ENCODE measurements at regions not wholly inside any gene's neighbourhood (a gene's known extent, or its start where the extent isn't known, plus 50 kb on each side); places are given as distances from the start of the nearest gene placed in this dataset.
A peak's percentile ranks its signal among the peaks of the same experiment; 100 is the strongest.
"Not testable (repeated sequence)": the region's sequence is repeated elsewhere in the genome, so short reads cannot be mapped to it uniquely, and the experiment has no call there.

- no peak overlapping the region for H3K4me3 ChIP-seq (ENCODE audit: control insufficient read depth, low read depth, low read length)
- peak; percentile 67 for DNase-seq (ENCODE audit: low read depth)
- no peak for TF ChIP-seq CTCF (IDR thresholded peaks at IDR 0.05; ENCODE audit: control insufficient read depth, insufficient read depth, low read depth, low read length, missing control alignments)
Measured at GRCh38 chr3:16069149-16069922, 105.1 kb upstream of the GALNT15 start.

GRCh38 chr3:16070707-16071106 is 103.8 kb upstream of the GALNT15 start:
- no peak for TF ChIP-seq CTCF (IDR thresholded peaks at IDR 0.05; ENCODE audit: control insufficient read depth, insufficient read depth, low read depth, low read length, missing control alignments)
- no peak for DNase-seq (ENCODE audit: low read depth)
- no peak overlapping the region for H3K4me3 ChIP-seq (ENCODE audit: control insufficient read depth, low read depth, low read length)

GRCh38 chr3:16071206-16071605 is 103.3 kb upstream of the GALNT15 start:
- no peak overlapping the region for H3K4me3 ChIP-seq (ENCODE audit: control insufficient read depth, low read depth, low read length)
- no peak for TF ChIP-seq CTCF (IDR thresholded peaks at IDR 0.05; ENCODE audit: control insufficient read depth, insufficient read depth, low read depth, low read length, missing control alignments)
- DNase-seq (ENCODE audit: low read depth) = no peak

- no peak for DNase-seq (ENCODE audit: low read depth)
- no peak for TF ChIP-seq CTCF (IDR thresholded peaks at IDR 0.05; ENCODE audit: control insufficient read depth, insufficient read depth, low read depth, low read length, missing control alignments)
- H3K4me3 ChIP-seq (ENCODE audit: control insufficient read depth, low read depth, low read length) = no peak overlapping the region
Measured at GRCh38 chr3:16072420-16073110, 101.9 kb upstream of the GALNT15 start.

GRCh38 chr3:16073203-16073602 is 101.3 kb upstream of the GALNT15 start:
- no peak overlapping the region for H3K4me3 ChIP-seq (ENCODE audit: control insufficient read depth, low read depth, low read length)
- DNase-seq (ENCODE audit: low read depth) = no peak
- no peak for TF ChIP-seq CTCF (IDR thresholded peaks at IDR 0.05; ENCODE audit: control insufficient read depth, insufficient read depth, low read depth, low read length, missing control alignments)

GRCh38 chr3:16073990-16074671 is 100.3 kb upstream of the GALNT15 start:
- not testable (repeated sequence) for DNase-seq (ENCODE audit: low read depth); H3K4me3 ChIP-seq (ENCODE audit: control insufficient read depth, low read depth, low read length)

GRCh38 chr3:16075647-16076046 is 98.8 kb upstream of the GALNT15 start:
- no peak for DNase-seq (ENCODE audit: low read depth)
- no peak for TF ChIP-seq CTCF (IDR thresholded peaks at IDR 0.05; ENCODE audit: control insufficient read depth, insufficient read depth, low read depth, low read length, missing control alignments)
- no peak overlapping the region for H3K4me3 ChIP-seq (ENCODE audit: control insufficient read depth, low read depth, low read length)

All from AG09309 (cell line).